H1 (cell line): ENCODE measurements at regions not wholly inside any gene's neighbourhood (a gene's known extent, or its start where the extent isn't known, plus 50 kb on each side); places are given as distances from the start of the nearest gene placed in this dataset.

Experiments
- BACH1 ChIP-seq: IDR thresholded peaks from 2 replicates; pipeline ENCODE4 v1.6.1; 2012; ENCODE audit warnings: low read length, improper control_type of control experiment
- CBX8 ChIP-seq: fragments of 300-800, 300-1000 bp; sonication (generic); IDR thresholded peaks from 2 replicates; pipeline ENCODE4 v1.7.1; 2016; ENCODE audit warnings: low read depth, low read length, borderline replicate concordance
- CHD7 ChIP-seq: fragments of 300-600 bp; sonication (generic); IDR thresholded peaks from 2 replicates; pipeline ENCODE4 v1.7.1; 2012; ENCODE audit warnings: low read length, moderate library complexity, mild to moderate bottlenecking, inconsistent platforms; ENCODE audit not compliant: insufficient replicate concordance
- HDAC6 ChIP-seq: IDR thresholded peaks from one replicate; pipeline ENCODE4 v1.7.1; 2012; ENCODE audit warnings: low read depth, mild to moderate bottlenecking, inconsistent platforms, low read length, moderate library complexity
- KDM1A ChIP-seq: fragments of 200-600, 300-600 bp; sonication (generic); IDR thresholded peaks from 2 replicates; pipeline ENCODE4 v1.7.1; 2016; ENCODE audit warnings: mild to moderate bottlenecking, low read length, borderline replicate concordance
- RAD21 ChIP-seq, 2 experiments: IDR thresholded peaks in 1 of 2; conservative IDR thresholded peaks in 1 of 2; 2 replicates each; pipeline ENCODE4 v1.6.1; 2011; ENCODE audit warnings: low read depth in 2 of 2, low read length in 2 of 2, improper control_type of control experiment in 1 of 2, inconsistent platforms in 1 of 2, mild to moderate bottlenecking in 1 of 2, moderate library complexity in 1 of 2
- RBBP5 ChIP-seq: IDR thresholded peaks from 2 replicates; pipeline ENCODE4 v1.7.1; 2012; ENCODE audit warnings: low read depth, mild to moderate bottlenecking, inconsistent platforms, low read length, moderate library complexity, borderline replicate concordance
- RXRA ChIP-seq: IDR thresholded peaks from 2 replicates; pipeline ENCODE4 v1.6.1; 2011; ENCODE audit warnings: low read depth, mild to moderate bottlenecking, low read length, moderate library complexity; ENCODE audit not compliant: insufficient read depth
- TBP ChIP-seq: IDR thresholded peaks from 2 replicates; pipeline ENCODE4 v1.6.1; 2011; ENCODE audit warnings: low read depth, low read length, improper control_type of control experiment
- YY1 ChIP-seq: IDR thresholded peaks from 2 replicates; pipeline ENCODE4 v1.6.1; 2011; ENCODE audit warnings: low read depth, mild to moderate bottlenecking, low read length
- ZNF274 ChIP-seq: IDR thresholded peaks from 2 replicates; pipeline ENCODE4 v1.7.0; 2012; ENCODE audit warnings: low read length, borderline replicate concordance; ENCODE audit errors: extremely low read depth

GRCh38 chr5:37966291-37966690 lies 126.5 kb upstream of the GDNF start (continued):
- TF ChIP-seq CHD7 (no peak), TBP (no peak), CBX8 (no peak), YY1 (no peak), KDM1A (no peak), ZNF274 (no peak), BACH1 (no peak), RXRA (no peak), HDAC6 (no peak), RAD21 (IDR thresholded peaks at IDR 0.05 in 1 of 2, conservative IDR thresholded peaks at IDR 0.05 in 1 of 2; ENCODE audit: low read depth in 2 of 2, low read length in 2 of 2) (no peak), RBBP5 (no peak)
